Urinary bladder (tissue), 3 donors: ENCODE measurements at regions not wholly inside any gene's neighbourhood (a gene's known extent, or its start where the extent isn't known, plus 50 kb on each side); places are given as distances from the start of the nearest gene placed in this dataset.

Source experiments
- DNase-seq: peaks from one replicate; pipeline ENCODE4 v3.0.0-alpha.2; 2015; ENCODE audit errors: extremely low spot score
- H3K27ac ChIP-seq: one replicate; pipeline ENCODE4 v1.5.1; 2013; ENCODE audit warnings: low read depth, mild to moderate bottlenecking, moderate library complexity
- H3K36me3 ChIP-seq: one replicate; pipeline ENCODE4 v1.6.1; 2013; ENCODE audit warnings: mild to moderate bottlenecking, moderate library complexity; ENCODE audit not compliant: insufficient read depth
- H3K4me1 ChIP-seq: one replicate; pipeline ENCODE4 v1.6.1; 2013; ENCODE audit warnings: mild to moderate bottlenecking, moderate library complexity; ENCODE audit not compliant: insufficient read depth
- H3K4me3 ChIP-seq: one replicate; pipeline ENCODE4 v1.5.1; 2013; ENCODE audit warnings: low read depth, low read length
- WGBS: extraction: QIAGEN DNeasy Blood & Tissue Kit; methylation state at CpG from one replicate; pipeline ENCODE4 v1.1.7; 2013; 5-methylcytosine and 5-hydroxymethylcytosine counted together
- donor health status: healthy with polysubstance abuse.
- donor health status: healthy.

DNA sequence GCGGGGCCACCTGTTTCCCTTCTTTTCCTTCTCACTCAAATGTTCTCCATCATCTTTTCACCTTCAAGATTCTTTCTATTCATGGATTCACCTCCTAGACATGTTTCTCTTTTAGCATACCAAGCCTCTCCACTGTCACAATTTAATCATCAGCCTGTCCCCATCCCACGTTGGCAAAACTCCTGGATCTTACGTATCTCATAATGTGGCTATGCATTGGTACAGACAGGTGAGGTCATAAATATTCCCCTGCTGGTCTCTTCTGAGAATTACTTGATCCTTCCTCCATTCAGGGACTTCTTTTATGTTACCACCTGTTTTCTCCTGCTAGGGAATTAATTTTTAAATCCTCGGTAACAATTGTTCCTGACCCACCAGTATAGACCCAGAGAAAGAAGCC, 262.6 kb upstream of the NEBL start:
- Histone ChIP-seq H3K4me3 (no peak overlapping the region), H3K4me1 (no peaks in the 10 kb centered on the region), H3K36me3 (no peaks in the 10 kb centered on the region), H3K27ac (no peak overlapping the region)
- 85% methylated on average over 4 of the region's 4 CpGs for WGBS
- DNase-seq, result no peak

DNA sequence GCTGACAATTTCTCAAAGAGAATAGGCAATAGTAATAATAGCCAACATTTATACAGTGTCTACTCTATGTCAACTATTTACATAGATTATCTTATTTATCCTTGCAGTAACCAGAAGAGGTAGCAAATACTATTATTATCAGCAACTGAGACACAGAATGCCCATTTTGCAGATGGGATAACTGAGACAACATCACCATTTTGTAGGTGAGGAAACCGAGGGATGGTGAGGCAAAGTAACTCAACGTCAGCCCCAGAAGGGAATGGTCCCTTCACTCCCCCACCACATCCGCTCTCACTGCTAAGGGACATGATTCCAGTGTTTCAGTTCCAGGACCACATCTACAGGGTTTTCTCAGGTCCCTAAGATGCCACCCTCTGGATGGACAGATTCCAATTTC, 261.2 kb upstream of the NEBL start:
- Histone ChIP-seq H3K36me3 (no peaks in the 10 kb centered on the region), H3K27ac (no peak overlapping the region), H3K4me1 (no peaks in the 10 kb centered on the region), H3K4me3 (no peak overlapping the region)
- no peak for DNase-seq
- 96% methylated on average over 3 of the region's 3 CpGs for WGBS

DNA sequence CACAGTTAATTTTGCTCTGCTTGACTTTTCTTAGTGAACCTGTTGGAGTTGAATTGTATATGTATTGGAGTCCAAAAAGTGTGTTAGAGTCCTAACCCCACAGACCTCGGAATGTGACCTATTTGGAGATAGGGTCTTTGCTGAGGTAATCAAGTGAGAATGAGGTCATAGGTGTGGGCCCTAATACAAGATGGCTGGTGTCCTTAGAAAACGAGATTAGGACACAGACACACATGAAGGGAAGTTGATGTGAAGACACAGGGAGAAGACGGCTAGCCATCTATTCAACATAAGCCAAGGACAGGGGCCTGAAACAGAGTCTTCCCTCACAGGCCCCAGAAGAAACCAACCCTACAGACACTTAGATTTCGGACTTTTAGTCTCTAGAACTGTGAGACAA, 260.6 kb upstream of the NEBL start:
- Histone ChIP-seq H3K36me3 (no peaks in the 10 kb centered on the region), H3K4me1 (no peaks in the 10 kb centered on the region), H3K4me3 (no peak overlapping the region), H3K27ac (no peak overlapping the region)
- WGBS, result 86% methylated on average over 4 of the region's 4 CpGs
- DNase-seq, result no peak

DNA sequence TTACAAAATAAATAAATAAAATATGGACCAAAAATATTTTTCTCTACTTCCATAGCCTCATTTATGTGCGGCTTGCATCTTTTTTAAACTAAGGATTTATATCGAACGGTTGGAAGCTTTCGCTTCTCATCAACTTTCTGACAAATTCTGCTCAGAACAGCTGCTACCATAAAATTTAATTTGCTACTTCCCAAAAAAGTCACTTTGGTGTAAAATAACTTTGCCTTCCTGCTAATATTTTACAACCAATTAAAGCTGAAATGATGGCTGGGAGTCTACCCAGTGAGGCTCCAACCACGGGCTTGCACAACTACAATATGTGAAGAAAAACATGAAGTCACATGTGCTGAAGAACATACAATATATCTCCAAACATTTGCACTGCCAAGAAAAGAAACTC, 253.1 kb upstream of the NEBL start:
- no peak for DNase-seq
- 67% methylated on average over 5 of the region's 5 CpGs for WGBS
- H3K4me1 ChIP-seq, result no peaks in the 10 kb centered on the region
- H3K36me3 ChIP-seq, result no peaks in the 10 kb centered on the region
- no peak overlapping the region for H3K27ac ChIP-seq
- no peak overlapping the region for H3K4me3 ChIP-seq

DNA sequence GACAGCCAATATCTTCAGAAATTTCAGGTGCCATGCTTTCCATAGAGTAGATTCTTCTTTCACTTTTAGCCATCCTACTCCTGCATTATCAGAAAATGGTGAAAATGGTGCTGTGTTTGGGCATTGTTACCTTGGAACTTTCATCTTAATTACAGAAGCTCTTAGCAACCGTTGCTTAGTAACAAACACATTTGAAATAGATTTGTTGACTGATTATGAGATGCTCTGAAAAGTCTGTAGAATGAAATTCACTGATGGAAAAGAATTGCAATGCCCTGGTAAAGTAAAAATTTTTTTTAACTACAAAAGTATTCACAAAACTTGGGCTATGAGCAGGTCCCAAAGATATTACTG, 249.3 kb upstream of the NEBL start:
- H3K4me1 ChIP-seq, result no peaks in the 10 kb centered on the region
- no peaks in the 10 kb centered on the region for H3K36me3 ChIP-seq
- no peak overlapping the region for H3K27ac ChIP-seq
- no peak for DNase-seq
- WGBS, result 87% methylated on average over 1 of the region's 1 CpG
- no peak overlapping the region for H3K4me3 ChIP-seq

DNA sequence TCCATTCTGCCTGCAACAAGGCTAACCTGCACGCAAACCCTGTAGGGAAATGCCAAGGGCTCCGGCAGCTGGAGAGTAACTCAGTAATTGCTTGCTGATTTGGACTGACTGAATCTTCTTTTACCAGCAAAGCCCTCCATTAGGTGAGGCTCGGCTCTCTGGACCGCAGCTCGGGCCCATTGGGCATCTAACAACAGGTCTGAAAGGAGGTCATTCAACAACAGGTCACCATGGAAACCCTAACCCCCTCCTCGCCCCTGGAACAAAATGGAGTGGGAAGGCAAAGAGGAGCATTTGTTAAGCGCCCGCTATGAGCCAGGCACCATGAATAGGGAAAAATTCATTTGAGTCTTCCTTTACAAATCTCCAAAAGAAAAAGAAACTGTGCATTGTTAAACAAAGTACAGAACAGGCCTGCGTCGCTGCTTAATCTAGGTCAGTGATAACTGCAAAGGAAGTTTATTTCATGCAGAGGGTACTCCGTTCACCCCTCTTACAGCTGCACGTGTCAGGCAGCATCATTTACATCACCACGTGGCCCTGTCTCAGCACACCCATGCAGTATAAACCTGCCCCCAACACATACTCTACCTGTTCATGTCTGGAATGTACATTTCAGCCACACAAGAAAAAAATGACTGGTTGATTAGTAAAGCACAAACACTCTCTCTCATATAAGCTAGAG, 248.8 kb upstream of the NEBL start:
- Histone ChIP-seq H3K4me3 (no peak overlapping the region), H3K36me3 (no peaks in the 10 kb centered on the region), H3K4me1 (no peaks in the 10 kb centered on the region), H3K27ac (no peak overlapping the region)
- no peak for DNase-seq
- 55% methylated on average over 13 of the region's 13 CpGs for WGBS

DNA sequence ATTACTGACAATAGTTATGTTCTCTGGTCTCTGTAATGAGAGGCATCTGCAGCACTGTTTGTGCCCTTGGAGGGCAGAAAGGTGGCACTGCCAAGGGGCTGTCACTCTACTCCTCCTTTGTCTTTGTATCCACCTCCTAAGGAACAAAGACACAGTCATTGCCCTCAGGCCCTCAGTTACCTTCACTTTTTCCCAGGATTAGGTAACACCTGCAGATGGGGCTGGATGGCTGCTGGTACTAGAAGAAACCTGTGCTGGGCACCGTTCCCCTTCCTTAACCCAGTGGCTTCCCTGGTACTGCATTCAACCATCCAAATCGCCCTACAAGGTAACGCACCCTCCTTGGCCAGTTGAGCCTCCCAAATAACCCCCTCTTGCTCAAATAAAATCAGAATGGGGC, 246.9 kb upstream of the NEBL start:
- WGBS, result 94% methylated on average over 3 of the region's 3 CpGs
- DNase-seq, result no peak
- no peaks in the 10 kb centered on the region for H3K36me3 ChIP-seq
- no peaks in the 10 kb centered on the region for H3K4me1 ChIP-seq
- no peak overlapping the region for H3K4me3 ChIP-seq
- H3K27ac ChIP-seq, result no peak overlapping the region

DNA sequence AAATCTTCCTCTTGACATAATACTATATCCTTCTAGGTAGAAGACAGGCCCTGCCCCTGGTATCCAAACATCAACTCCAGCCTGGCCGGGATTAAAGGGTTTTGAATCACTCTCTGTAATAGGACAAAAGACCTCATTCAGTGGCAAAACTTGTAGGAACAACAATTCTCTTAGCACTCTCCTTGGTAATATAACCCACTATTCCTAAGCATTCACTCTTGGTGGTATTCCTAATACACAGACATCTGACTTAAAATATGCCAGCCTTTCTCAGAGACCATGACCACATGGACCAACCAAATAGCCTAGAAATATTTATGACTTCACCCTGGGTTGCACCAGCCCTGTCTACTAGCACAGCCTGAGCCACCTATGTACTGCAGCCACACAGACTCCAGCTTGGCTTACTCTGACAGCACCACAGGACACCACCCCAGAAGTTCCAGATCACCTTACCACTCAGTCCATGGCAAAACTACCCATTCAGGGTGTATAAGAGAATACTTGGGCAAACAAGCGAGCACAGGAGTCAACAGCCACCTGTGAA, 244.9 kb upstream of the NEBL start:
- Histone ChIP-seq H3K36me3 (no peaks in the 10 kb centered on the region), H3K4me3 (no peak overlapping the region), H3K4me1 (no peaks in the 10 kb centered on the region), H3K27ac (no peak overlapping the region)
- DNase-seq, result no peak
- 87% methylated on average over 2 of the region's 2 CpGs for WGBS

DNA sequence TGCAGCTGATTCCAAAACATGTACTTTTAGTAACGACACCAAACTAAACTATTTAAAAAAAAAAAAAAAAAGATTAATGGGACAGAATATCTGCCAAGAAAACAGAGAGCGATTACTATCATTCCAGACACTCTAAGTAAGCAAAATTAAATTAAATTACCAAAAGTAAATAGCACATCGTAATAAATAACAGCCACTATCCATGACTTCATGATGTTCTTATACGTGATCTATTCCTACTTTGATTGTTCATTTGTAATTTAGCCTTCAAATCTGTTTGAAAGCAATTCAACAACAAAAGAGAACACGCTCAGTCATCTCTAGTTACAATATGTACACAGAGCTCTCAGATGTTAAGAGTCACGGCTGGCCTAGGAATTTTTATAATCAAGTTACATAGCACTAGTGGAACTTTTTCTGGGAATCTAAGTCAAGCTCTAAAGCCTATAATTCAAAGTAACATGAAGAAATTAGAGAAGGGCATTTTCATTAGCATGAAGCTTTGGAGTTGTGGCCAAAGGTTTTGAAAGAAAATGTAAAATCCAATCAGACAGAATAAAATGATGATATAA, 241.7 kb upstream of the NEBL start:
- WGBS, result 41% methylated on average over 6 of the region's 6 CpGs
- no peak overlapping the region for H3K27ac ChIP-seq
- no peaks in the 10 kb centered on the region for H3K36me3 ChIP-seq
- peak; percentile 52 for DNase-seq
- H3K4me3 ChIP-seq, result no peak overlapping the region
- no peaks in the 10 kb centered on the region for H3K4me1 ChIP-seq

DNA sequence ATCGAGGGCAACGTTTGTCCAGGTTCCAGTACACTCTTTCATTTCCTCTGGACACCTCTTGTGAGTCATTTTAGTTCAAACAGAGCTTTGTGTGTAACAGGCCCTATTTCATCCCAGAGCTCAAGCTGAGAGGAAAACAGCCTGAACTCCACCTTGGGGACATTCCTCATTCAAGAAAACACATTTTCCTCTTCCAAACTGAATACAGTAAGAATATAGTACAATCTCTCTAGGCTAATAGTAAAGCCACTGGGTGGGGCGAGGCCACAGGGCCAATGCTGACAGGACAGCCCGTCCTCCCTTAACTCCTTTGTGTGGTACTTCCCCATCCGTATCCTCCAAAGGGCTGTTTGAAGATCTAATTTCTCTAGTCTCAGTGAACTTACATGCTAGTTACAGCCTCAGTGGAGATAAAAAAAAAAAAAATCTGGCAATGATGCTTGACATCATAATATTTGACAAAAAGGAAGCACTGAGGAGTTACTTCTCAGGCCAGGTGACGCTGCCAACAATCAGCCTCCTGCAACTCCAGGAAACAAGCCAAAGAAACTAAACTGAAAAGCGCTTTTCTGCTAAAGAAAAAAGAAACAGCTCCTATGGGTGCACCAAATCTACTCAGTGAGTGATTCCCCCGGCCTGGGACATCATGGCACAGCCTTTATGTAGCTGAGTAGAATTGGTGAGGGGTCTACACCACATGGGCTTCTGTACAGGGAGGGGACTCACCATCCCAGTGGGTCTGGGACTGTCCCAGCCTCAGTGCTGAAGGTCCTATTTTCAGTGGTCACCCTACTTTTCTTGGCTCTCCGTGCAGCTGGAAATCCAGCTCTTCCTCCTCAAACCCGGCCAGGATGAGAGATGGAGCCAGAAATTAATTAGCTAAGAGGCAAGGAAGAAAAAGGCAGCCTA, 238.2 kb upstream of the NEBL start:
- no peak overlapping the region for H3K27ac ChIP-seq
- no peak overlapping the region for H3K4me3 ChIP-seq
- peak; percentile 8 for DNase-seq
- no peaks in the 10 kb centered on the region for H3K36me3 ChIP-seq
- 64% methylated on average over 10 of the region's 10 CpGs for WGBS
- no peaks in the 10 kb centered on the region for H3K4me1 ChIP-seq

DNA sequence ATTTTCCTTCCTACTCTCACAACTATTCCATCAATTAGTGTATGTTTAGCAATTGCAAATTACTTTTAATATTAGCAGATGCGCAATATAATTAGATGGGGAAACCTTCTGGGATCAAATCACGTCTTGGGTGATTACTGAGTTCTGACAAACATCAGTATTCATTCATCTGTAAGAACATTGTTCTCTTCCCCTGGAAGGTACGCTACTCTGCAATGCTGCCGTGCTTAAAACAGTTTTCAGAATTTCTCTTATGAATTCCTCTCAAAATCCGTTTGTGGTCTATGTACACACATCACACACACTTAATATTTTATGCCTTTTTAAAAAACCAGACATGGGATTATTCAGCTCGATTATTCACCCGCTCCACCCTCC, 237.5 kb upstream of the NEBL start:
- H3K27ac ChIP-seq, result no peak overlapping the region
- H3K4me3 ChIP-seq, result no peak overlapping the region
- no peaks in the 10 kb centered on the region for H3K36me3 ChIP-seq
- H3K4me1 ChIP-seq, result no peaks in the 10 kb centered on the region
- WGBS, result 76% methylated on average over 7 of the region's 7 CpGs
- no peak for DNase-seq

DNA sequence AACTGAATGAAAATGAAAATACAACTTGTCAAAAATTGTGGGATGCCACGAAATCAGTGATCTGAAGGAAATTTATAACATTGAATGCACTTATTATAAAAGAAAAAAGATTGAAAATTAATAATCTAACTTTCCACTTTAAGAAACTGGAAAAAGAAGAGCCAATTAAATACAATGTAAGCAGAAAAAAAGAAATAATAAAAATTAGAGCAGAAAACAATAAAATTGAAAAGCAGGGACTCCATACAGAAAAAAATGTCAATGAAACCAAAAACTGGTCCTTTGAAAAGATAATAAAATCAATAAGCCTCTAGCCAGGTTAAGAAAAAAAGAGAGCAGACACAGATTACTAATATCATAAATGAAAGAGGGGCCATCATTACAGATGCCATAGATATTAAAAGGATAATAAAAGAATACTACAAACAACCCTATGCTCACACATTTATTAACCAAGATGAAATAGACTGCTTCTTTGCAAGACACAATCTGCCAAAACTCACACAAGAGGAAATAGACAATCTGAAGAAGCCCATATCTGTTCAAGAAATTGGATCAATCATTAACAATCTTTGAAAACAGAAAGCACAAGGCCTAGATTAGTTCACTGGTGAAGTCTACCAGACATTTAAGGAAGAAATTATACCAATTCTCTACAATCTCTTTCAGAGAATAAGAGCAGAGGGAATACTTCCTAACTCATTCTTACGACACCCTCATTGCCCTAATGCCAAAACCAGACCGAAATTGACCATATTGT, 233.8 kb upstream of the NEBL start:
- Histone ChIP-seq H3K36me3 (no peaks in the 10 kb centered on the region), H3K4me1 (no peaks in the 10 kb centered on the region), H3K4me3 (no peak overlapping the region), H3K27ac (no peak overlapping the region)
- no peak for DNase-seq
- WGBS, result 80% methylated on average over 3 of the region's 3 CpGs

DNA sequence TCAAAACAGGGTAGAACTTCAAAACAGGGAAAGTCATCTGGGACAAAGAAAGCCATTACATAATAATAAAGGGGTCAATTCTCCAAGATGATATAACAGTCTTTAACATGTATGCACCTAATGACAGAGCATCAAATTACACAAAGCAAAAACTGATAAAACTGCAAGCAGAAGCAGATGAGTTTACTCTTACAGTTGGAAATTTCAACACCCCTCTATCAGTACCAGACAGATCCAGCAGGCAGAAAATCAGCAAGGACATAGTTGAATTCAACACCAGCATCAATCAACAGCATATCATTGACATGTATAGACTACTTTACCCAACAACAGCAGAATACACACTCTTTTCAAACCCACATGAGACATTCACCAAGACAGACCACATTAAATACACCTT, 233.0 kb upstream of the NEBL start:
- Histone ChIP-seq H3K4me1 (no peaks in the 10 kb centered on the region), H3K27ac (no peak overlapping the region), H3K4me3 (no peak overlapping the region), H3K36me3 (no peaks in the 10 kb centered on the region)
- no peak for DNase-seq
